HG02884 (cell line): ENCODE measurements at regions not wholly inside any gene's neighbourhood (a gene's known extent, or its start where the extent isn't known, plus 50 kb on each side); places are given as distances from the start of the nearest gene placed in this dataset.
"Not testable (repeated sequence)": the region's sequence is repeated elsewhere in the genome, so short reads cannot be mapped to it uniquely, and the experiment has no call there.

ENCODE experiments used
- ATAC-seq: cut with Tn5 transposase; IDR thresholded peaks from one replicate; pipeline ENCODE4 v1.9.1; 2021; ENCODE audit warnings: mild to moderate bottlenecking, moderate library complexity; ENCODE audit not compliant: unreplicated experiment

DNA sequence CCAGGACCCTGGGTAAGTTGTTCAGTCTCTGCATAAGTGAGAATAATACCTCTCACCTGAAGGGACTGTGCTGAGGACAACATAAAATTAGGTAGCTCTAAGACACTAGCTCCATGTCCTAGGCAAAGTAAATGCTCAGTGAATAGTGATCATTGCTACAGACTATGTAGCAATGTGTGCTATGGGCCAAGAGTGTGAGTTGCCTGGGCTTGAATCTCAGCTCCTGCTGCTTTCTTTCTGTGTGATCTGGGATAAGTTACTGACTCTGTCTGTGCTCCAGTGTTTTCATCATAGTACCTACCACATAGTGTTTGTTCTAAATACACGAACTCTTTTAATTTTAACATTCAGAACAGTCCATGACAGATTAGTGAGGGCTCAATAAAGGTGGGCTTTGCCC lies 81.1 kb upstream of the MFGE8 start:
- ATAC-seq = no peak

DNA sequence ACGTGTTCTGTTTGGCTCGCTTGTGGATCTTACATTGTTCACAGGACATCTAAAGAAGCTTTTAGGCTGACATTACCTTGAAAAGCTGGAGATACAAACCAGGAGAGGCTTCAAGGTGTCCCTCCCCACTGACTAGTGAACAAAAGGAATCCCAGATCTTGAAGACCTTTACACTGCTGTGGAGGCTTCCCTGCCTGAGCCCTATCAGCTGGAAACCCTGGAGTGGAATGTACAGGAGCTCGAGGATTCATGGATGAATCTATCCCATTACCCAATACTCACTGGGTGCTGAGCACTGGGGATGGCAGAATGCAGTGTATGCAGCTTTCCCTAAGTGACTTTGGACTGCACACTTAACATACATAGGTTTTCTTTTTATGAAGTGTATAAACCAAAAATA lies 82.3 kb upstream of the MFGE8 start:
- ATAC-seq = no peak

DNA sequence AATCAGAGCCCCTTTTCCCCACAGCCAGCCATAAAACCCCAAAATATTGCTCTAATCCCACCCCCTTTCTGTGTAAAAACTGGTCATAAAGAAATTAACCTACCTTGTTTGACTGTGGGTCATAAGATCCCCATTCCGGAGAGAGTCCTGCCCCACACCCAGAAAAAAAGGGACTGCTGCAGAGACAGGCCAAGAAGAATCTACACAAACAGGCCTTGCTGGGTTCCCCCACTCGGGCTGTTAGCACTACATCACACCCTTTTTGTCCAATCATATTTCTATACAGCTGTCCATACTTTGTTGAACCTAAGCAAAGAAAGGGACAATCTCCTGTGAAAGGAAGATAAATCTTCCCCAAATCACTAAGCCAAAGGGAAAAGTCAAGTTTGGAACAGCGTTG lies 84.4 kb upstream of the MFGE8 start:
- no peak for ATAC-seq

DNA sequence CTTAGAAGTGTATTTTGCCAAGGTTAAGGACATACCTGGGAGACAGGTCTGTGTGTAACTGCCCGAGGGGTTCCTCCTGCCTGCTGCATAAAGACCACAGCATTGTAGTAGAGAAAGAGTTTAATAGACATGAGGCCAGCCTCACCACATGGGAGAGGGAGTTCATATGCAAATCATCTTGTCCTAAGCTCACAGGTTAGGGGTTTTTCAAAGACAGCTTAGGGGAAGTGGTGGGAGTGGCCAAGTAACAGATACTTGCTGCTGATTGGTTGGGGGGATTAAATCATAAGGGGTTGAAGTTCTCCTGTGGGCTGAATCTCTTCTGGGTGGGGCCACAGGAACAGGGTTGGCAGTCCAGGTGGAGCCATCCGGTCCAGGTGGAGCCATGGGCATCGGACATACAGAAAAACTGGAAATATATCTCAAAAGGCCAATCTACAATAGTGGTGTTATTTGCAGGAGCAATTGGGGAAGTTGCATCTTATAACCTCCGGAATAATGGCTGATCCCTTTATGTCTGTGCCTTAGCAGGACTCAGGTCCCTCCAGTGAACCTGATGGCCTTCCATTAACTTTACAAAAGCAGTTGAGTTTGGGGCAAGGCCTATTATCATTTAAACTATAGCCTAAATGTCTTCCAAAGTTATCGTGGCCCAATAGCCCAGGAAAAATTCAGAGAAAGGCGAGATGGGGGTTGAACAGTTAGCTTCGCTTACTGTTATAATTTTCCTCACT lies 86.0 kb upstream of the MFGE8 start:
- ATAC-seq = no peak

DNA sequence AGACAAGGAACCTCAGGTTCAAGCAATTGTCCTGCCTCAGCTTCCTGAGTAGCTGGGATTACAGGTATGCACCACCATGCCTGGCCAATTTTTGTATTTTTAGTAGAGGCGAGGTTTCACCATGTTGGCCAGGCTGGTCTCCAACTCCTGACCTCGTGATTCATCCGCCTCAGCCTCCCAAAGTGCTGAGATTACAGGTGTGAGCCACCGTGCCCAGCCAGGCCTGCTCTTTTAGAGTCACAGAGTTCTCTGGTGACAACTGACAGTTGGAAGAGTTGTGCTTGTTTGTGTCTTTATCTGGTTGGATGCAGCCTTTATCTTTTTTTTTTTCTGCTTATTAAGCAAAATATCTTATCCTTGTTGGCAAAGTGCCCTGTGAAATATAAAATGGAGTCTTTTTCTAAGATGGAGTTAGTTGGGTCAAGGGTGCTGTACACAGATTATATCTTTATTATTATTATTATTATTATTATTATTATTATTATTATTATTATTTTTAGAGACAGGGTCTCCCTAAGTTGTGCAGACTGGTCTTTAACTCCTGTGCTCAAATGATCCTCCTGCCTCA lies 86.5 kb upstream of the ABHD2 start:
- not testable (repeated sequence) for ATAC-seq

DNA sequence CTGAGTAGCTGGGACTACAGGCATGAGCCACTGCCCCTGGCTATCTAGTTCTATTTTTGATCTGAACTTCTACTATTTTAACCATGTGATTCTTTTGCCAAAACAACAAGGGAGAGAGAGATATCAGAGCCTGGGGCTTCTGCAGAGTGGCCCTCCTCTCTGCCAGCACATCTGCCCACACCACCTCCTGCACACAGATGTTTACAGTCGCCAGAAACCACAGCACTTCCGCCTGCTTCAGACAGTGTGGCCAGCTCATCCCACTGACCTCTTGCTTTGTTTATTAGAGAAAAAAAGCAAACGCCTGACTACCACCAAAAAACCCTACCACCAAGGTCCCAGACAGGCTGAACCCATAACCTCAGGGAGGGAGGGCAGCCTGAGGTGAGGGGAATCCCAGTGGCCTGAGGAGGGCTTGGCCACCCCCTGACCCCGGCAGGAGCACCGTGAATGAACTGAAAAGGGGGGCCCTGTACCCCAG lies 85.9 kb upstream of the ABHD2 start:
- peak; percentile 82 for ATAC-seq

DNA sequence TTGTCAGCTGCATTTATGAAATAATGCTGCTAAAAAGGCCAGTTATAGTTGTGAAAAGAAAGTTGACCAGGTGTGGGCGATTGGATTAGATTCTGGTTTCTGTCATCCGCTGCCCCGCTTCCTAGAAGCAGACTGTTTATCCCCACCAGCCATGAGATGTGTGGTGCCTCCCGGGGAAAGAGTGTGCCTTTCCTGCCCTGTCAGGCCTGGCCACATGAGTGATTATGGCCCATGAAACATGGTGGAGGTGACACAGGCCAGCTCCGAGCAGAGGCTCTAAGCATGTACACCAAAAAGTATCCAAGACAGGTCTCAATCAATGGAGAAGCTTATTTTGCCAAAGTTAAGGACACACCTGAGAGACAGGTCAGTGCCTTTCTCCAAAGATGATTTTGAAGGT lies 85.4 kb upstream of the ABHD2 start:
- ATAC-seq = no peak

DNA sequence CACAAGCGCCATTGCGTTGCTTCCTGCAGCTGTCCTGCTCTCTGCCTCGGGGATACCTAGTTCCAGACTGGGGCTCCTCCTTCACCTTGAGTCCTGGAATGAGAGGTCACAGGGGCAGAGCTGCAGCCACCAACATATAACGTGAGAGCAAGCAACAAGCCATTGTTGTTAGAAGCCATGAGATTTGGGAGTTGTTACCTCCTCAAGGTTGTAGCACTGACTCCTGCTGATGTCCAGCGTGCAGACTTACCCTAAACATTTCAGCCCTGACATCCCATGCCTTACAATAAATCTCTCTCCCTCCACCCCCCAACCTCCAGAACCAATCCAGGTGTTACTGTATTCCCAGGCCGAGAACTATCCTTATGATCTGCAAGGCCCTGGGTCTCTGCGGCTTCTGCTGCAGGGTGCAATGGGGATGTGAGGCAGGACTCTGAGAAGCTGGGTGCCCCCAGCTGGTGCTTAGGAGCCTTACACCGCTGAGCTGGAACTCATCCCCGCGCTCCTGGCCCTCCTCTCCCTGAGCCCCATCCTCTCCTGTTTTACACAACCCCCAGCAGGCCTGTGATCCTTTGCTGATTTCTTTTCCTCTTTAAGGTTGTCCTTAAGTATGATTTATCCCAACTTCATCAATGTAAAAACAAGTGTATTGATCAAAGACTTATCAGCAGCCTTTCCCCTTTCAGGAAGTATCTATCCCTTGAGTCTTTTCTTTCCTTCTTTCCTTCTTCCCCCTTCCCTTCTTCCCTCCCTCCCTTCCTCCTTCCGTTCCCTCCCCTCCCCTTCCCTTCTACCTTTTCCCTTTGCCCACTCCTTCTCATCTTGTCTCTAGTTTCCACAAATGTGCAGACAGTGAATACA lies 84.2 kb upstream of the ABHD2 start:
- no peak for ATAC-seq

DNA sequence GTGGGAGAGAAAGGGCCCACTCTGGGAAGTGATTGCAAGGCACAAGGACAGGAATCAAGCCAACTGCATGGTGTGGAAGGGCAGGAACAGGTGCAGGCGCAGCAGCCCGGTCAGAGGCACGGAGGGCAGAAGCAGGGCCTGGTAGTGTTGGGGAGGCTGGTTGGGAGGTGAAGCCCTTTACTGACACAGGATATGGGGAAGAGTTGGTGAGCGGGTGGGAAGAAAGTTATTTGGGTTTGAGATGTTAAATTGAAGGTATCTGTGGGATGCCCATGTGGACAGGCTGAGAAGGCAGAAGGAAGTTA lies 83.6 kb upstream of the ABHD2 start:
- ATAC-seq = no peak

DNA sequence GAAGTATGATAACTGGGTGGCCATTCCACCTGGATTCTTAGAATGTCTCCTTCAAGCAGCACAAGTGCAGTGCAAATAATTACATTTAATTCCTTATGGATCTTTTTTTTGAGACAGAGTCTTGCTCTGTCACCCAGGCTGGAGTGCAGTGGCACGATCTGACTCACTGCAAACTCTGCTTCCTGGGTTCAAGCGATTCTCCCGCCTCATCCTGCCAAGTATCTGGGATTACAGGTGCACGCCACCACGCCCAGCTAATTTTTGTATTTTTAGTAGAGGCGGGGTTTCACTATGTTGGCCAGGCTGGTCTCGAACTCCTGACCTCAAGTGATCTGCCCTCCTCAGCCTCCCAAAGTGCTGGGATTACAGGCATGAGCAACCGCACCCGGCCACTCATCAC lies 80.7 kb upstream of the ABHD2 start:
- not testable (repeated sequence) for ATAC-seq

DNA sequence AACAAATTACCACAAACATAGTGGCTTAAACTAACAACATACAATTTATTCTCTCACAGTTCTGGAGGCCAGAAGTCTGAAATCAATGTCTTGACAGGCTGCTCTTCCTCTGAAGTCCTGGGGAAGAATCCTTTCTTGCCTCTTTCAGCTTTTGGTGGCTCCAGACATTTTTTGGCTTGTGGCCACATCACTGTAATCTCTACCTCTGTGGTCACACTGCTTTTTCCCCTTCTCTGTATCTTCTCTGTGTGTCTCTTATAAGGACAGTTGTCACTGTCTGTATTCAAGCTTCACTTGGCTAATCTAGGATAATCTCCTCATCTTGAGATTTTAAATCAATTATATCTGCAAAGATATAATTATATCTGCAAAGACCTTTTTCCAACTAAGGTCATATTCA lies 80.3 kb upstream of the ABHD2 start:
- ATAC-seq = no peak

DNA sequence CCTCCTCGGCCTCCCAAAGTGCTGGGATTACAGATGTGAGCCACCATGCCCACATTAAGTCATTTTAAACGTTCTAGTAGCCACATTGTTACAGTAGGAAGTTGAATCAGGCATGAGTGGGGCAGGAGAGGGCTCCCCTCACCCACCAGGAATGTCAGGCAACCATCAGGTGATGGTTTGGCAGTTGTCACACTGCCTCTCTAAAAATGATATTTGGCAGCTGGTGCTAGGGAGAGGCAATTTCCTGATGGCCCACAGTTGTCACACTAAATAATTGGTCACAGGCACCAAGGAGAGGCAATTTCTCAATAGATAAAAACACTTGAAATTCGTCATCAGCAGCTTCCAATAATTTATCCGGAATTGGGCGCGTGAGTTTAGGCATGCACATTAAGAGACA lies 79.2 kb upstream of the ABHD2 start:
- ATAC-seq = no peak

DNA sequence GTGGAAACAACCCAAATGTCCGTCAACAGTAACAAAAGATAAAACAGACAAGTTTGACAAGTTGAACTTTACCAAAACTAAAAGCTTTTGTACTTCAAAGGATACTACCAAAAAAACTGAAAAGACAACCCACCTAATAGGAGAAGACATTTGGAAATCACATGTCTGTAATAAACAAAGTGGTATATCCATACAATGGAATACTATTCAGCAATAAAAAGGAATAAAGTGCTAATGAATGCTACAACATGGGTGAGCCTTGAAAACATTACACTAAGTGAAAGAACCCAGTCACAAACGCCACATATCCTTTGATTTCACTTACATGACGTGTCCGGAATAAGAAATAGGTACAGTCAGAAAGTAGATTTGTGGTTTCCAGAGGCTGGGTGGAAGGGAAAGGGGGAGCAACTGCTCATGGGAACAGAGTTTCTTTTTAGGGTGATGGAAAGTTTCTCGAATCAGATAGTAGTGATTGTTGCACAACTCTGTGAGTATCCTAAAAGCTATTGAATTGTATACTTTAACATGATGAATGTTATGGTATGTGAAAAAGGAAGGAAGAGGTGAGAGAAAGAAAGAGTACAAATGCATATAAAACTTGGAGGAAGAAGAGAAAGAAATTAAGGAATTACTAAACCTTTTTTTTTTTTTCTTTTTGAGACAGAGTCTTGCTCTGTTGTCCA lies 72.7 kb upstream of the ABHD2 start:
- no peak for ATAC-seq

DNA sequence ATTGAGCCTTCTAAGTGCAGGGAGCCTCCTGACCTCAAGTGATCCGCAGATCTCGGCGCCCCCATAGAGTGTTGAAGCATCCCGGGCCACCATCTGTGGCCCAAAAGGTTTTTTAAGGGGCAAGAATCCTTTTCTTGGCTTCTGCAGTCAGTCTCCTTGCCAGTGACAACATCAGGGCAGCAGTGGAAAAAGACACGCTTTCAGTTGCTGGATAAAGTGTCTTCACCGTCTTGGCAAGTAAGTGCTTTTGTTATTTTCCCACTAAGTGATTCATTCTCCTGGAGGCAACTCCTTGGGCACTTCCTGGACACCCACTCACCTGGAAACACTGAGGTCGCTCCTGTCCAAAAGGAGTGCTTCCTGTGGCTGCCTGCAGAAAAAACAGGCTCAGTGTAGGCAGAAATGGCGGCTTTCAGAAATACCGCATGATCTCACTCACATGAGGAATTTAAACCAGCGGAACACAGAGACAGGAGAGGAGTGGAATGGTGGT lies 71.7 kb upstream of the ABHD2 start:
- ATAC-seq = no peak

DNA sequence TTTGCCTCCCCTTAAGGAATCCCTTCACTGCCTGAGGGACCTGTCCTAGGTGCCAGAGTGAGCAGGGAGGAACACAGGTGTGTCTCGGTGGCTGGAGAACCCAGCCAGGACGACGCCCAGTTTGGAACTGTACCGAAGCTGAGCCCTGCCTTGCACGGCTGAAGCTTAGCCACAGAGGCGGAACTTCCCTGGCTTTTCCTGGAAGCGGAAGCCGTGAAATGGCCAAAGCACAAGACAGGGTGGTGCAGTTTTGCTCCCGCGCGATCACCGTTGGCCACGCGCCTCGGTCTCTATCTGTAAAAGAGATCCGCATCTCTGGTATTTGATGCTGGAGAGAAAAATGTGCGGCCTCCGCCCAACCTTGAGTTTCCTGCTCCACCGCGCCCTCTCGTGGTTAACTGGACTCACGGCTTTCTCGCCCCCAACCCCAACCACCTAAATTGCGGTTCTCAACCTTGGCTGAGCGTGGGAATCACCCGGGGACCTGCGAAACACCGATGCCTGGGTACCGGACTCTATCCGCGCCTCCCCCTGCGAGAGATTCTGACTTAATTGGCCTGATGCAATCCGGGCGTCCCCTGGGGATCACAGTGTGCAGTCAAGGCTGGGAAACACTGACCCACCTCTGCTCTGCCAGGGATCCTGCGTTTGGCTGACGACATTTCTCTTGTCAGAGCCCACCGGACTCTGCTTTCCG lies 70.7 kb upstream of the ABHD2 start:
- ATAC-seq = peak; percentile 65

DNA sequence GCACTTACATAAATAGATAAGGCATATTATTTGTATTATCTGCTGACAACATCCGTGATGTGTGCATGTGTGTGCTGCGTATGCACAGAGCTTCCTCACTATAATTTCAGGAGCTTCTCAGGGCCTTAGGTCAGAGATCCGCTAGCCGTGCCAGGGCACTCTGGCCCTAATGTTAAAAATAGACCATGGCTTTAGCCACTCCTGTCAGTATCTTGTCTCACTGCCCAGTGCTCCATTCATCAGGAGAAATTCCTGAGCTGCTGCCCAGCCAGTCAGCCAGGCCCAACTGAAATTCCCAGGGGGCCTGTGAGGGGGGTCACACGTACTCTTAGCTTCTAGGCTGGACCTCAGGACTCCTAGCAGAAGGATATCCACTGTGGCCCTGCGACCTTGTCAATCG lies 70.0 kb upstream of the ABHD2 start:
- ATAC-seq = no peak

DNA sequence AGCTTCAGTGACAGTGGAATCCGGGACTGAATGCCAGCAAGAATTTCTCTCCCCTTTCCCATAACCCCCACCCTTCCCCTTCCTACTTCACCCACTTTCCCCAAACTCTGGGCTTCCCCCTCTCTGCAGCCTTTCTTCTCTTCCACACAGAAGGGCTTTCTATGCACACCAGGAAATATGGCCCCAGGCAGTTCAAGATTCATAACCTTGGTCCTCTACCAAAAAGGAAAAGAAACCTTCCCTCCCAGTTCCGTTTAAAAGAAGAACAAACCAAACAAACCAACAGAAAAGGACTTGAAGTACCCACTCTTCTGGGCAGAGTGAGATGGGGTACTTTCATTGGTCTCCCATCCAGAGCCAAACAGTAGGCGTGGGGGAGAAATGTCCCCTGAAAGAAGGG lies 68.8 kb upstream of the ABHD2 start:
- ATAC-seq = no peak

DNA sequence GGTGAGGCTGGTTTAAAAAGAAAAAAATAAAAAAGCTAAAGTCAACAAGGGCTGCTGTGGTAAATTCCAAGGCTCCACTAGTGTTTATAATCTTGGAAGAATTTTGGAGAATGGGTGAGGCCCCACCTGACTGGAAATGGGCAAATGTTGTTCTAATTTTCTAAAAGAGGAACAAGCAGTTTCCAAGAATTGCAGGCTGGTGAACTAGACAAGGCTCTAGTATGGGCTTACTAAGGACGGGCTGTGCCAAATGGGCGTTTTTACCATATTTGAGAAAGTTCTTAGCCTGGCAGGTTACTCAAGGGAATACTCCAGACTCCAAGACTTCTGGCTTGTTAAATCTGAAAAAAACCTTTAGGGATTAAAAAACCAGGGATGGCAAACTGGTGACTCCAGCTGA lies 67.0 kb upstream of the ABHD2 start:
- no peak for ATAC-seq

DNA sequence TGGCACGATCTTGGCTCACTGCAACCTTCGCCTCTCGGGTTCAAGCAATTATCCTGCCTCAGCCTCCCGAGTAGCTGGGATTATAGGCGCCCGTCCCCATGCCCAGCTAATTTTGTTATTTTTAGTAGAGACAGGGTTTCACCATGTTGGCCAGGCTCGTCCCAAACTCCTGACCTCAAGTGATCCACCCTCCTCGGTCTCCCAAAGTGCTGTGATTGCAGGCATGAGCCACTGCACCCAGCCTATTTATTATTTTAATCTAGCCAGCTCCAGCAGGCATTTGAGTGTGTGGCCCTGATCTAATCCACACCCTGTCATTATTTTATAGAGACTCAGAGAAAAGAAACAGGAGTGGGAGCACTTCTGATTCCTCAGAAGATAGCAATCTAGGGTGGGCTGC lies 66.4 kb upstream of the ABHD2 start:
- not testable (repeated sequence) for ATAC-seq

DNA sequence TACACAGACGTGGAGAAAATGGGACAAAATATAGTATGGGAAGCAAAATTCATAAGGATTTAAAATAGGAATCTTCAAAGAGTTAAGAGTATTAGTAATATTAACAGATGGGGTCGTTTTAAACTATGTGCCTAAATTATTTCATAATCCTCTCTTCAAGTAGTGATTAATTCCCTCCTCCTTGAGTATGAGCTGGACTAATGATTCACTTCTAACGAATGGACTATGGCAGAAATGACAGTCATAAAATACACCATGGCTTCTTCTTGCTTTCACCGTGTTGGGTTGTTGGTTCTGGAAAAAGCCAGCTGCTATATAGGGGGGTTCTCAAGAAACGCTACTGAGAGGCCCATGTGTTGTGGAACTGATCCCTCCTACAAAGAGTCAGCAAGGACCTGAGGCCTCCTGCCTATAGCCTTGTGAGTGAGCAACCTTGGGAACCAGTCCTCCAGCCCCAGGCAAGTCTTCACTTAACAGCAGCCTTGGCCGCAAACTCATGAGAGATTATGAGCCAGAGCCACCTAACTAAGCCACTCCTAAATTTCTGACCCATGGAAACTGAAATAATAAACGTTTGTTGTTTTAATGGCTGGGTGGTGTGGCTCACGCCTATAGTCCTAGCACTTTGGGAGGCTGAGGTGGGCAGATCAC lies 64.8 kb upstream of the ABHD2 start:
- ATAC-seq = no peak
